Calu3 (cell line): ENCODE measurements at regions not wholly inside any gene's neighbourhood (a gene's known extent, or its start where the extent isn't known, plus 50 kb on each side); places are given as distances from the start of the nearest gene placed in this dataset.

Experiments
- BruUV-seq: library from RNA; stranded (reverse); fragments of 400-500 nt; replicated peaks from 2 replicates; lab custom pipeline; 2021; lab: Mats Ljungman, UMichigan
- CTCF ChIA-PET: fragments of 300-600 bp; sonication (Branson Sonifier 250); formaldehyde crosslinking; loops from one replicate; lab custom pipeline; 2022; ENCODE audit warnings: antibody characterized with exemption; lab: Charles Lee
- DNase-seq: peaks from one replicate; pipeline ENCODE4 v3.0.0; 2022
- H3K27ac Mint-ChIP-seq: one replicate; pipeline ENCODE4 v1.8.0; 2022; ENCODE audit warnings: mixed read lengths; ENCODE audit not compliant: unreplicated experiment
- H3K27me3 Mint-ChIP-seq: one replicate; pipeline ENCODE4 v1.8.0; 2022; ENCODE audit warnings: mixed read lengths; ENCODE audit not compliant: unreplicated experiment
- H3K36me3 Mint-ChIP-seq: one replicate; pipeline ENCODE4 v1.8.0; 2022; ENCODE audit warnings: mild to moderate bottlenecking, moderate library complexity, mixed read lengths; ENCODE audit not compliant: insufficient read depth, unreplicated experiment
- H3K4me1 Mint-ChIP-seq: one replicate; pipeline ENCODE4 v1.8.0; 2022; ENCODE audit warnings: mild to moderate bottlenecking, low read depth, mixed read lengths; ENCODE audit not compliant: unreplicated experiment
- H3K4me3 Mint-ChIP-seq: one replicate; pipeline ENCODE4 v1.8.0; 2022; ENCODE audit warnings: mild to moderate bottlenecking, low read depth, moderate library complexity, mixed read lengths; ENCODE audit not compliant: unreplicated experiment
- H3K9me3 Mint-ChIP-seq: one replicate; pipeline ENCODE4 v1.8.0; 2022; ENCODE audit warnings: low read depth, mixed read lengths; ENCODE audit not compliant: unreplicated experiment
- CTCF ChIP-seq: fragments of 200-600 bp; IDR thresholded peaks from one replicate; pipeline ENCODE4 v1.8.0; 2022; ENCODE audit warnings: antibody characterized with exemption; ENCODE audit not compliant: unreplicated experiment
- intact Hi-C: fragments of 100-400 bp; cut with micrococcal nuclease; formaldehyde crosslinking; loops from one replicate; pipeline ENCODE4 v1.10.0; 2022; ENCODE audit not compliant: unreplicated experiment

- no peaks in the 10 kb centered on the region for H3K36me3 Mint-ChIP-seq
- intact Hi-C loops, result no loop called here
- H3K4me1 Mint-ChIP-seq, result peaks cover 9% of the 10 kb centered on the region
- DNase-seq, result no peak
- H3K27me3 Mint-ChIP-seq, result no peaks in the 10 kb centered on the region
- no peak for TF ChIP-seq CTCF
- CTCF ChIA-PET, result interaction anchor here (0.6 kb wide), 1 partner anchor 482 kb away, joined by 3 read pairs; no protein-coding TSS in a partner anchor
- H3K9me3 Mint-ChIP-seq, result peaks cover 5% of the 10 kb centered on the region
- H3K4me3 Mint-ChIP-seq, result no peak overlapping the region
- BruUV-seq, result no TSS peak
- no peak overlapping the region for H3K27ac Mint-ChIP-seq
Observed at GRCh38 chr12:19937161-19937560, 431.2 kb upstream of the PDE3A start.

- TF ChIP-seq CTCF, result no peak
- peaks cover 5% of the 10 kb centered on the region for H3K9me3 Mint-ChIP-seq
- intact Hi-C loops, result no loop called here
- H3K4me3 Mint-ChIP-seq, result no peak overlapping the region
- DNase-seq, result no peak
- BruUV-seq, result no TSS peak
- no peak overlapping the region for H3K27ac Mint-ChIP-seq
- peaks cover 9% of the 10 kb centered on the region for H3K4me1 Mint-ChIP-seq
- H3K36me3 Mint-ChIP-seq, result no peaks in the 10 kb centered on the region
- CTCF ChIA-PET, result no interaction called here
- H3K27me3 Mint-ChIP-seq, result no peaks in the 10 kb centered on the region
Observed at GRCh38 chr12:19938031-19938430, 430.3 kb upstream of the PDE3A start.

- no peak overlapping the region for H3K4me3 Mint-ChIP-seq
- BruUV-seq, result no TSS peak
- CTCF ChIA-PET, result no interaction called here
- no peaks in the 10 kb centered on the region for H3K27me3 Mint-ChIP-seq
- H3K36me3 Mint-ChIP-seq, result no peaks in the 10 kb centered on the region
- TF ChIP-seq CTCF, result no peak
- intact Hi-C loops, result no loop called here
- DNase-seq, result no peak
- H3K4me1 Mint-ChIP-seq, result peaks cover 9% of the 10 kb centered on the region
- H3K9me3 Mint-ChIP-seq, result peaks cover 5% of the 10 kb centered on the region
- H3K27ac Mint-ChIP-seq, result no peak overlapping the region
Observed at GRCh38 chr12:19938491-19938890, 429.8 kb upstream of the PDE3A start.

- Mint-ChIP-seq H3K27me3 (no peaks in the 10 kb centered on the region), H3K27ac (no peak overlapping the region), H3K4me3 (no peak overlapping the region), H3K9me3 (peaks cover 5% of the 10 kb centered on the region), H3K36me3 (no peaks in the 10 kb centered on the region), H3K4me1 (peaks cover 9% of the 10 kb centered on the region)
- CTCF ChIA-PET, result no interaction called here
- intact Hi-C loops, result no loop called here
- no peak for DNase-seq
- no peak for TF ChIP-seq CTCF
- BruUV-seq, result no TSS peak
Observed at GRCh38 chr12:19940267-19940666, 428.1 kb upstream of the PDE3A start.
